ENCODE measurements at regions not wholly inside any gene's neighbourhood (a gene's known extent, or its start where the extent isn't known, plus 50 kb on each side); places are given as distances from the start of the nearest gene placed in this dataset.

GRCh38 chr19:32196690-32197420 lies 148.6 kb upstream of the ZNF507 start:
- no peaks in the 10 kb centered on the region for H3K79me2 ChIP-seq (ENCODE audit: control insufficient read depth, insufficient read depth, low read length)
- H3K36me3 ChIP-seq (ENCODE audit: control insufficient read depth in 2 of 2, extremely low read depth in 1 of 2, insufficient read depth in 2 of 2, low read length in 2 of 2): no peaks in the 10 kb centered on the region
- no peak overlapping the region for H3K9ac ChIP-seq (ENCODE audit: control insufficient read depth, extremely low read depth, insufficient read depth, low read length)
- H3K4me3 ChIP-seq (ENCODE audit: control insufficient read depth in 2 of 3, extremely low read depth in 1 of 3, insufficient read depth in 2 of 3, low read depth in 1 of 3, low read length in 3 of 3): no peak overlapping the region
- peaks cover 6% of the 10 kb centered on the region for H3K9me3 ChIP-seq (ENCODE audit: control insufficient read depth, low read depth, low read length)
- no peak overlapping the region for H3K27ac ChIP-seq (ENCODE audit: control insufficient read depth, insufficient read depth, low read length)
- no peak for DNase-seq (ENCODE audit: low read depth, low spot score)
- H3K27me3 ChIP-seq (ENCODE audit: control insufficient read depth, extremely low read depth, insufficient read depth, low read length): no peaks in the 10 kb centered on the region
- H3K4me2 ChIP-seq (ENCODE audit: control insufficient read depth, extremely low read depth, insufficient read depth, low read depth, low read length): no peak overlapping the region
- H3K9me1 ChIP-seq (ENCODE audit: control insufficient read depth, extremely low read depth, insufficient read depth, low read length): no peaks in the 10 kb centered on the region
- H3K4me1 ChIP-seq (ENCODE audit: control insufficient read depth, extremely low read depth, insufficient read depth, low read length): no peaks in the 10 kb centered on the region
- no peak for FAIRE-seq
- TF ChIP-seq EZH2 (IDR thresholded peaks at IDR 0.05; ENCODE audit: low read length): no peak
- no peak for TF ChIP-seq CTCF (optimal IDR thresholded peaks at IDR 0.05 in 1 of 3, IDR thresholded peaks at IDR 0.05 in 1 of 3, conservative IDR thresholded peaks at IDR 0.05 in 1 of 3; ENCODE audit: extremely low read depth in 1 of 3, insufficient read depth in 2 of 3, low read length in 3 of 3)
- H2AFZ ChIP-seq (ENCODE audit: control insufficient read depth, low read length): no peak overlapping the region
- dilution Hi-C loops (cut with MboI; ENCODE audit: extremely low pct_ligation_motif_present, low sequenced_read_pairs): no loop called here
- H4K20me1 ChIP-seq (ENCODE audit: control insufficient read depth, extremely low read depth, insufficient read depth, low read length): no peaks in the 10 kb centered on the region

- Histone ChIP-seq H3K27me3 (ENCODE audit: control insufficient read depth, extremely low read depth, insufficient read depth, low read length) (no peaks in the 10 kb centered on the region), H3K79me2 (ENCODE audit: control insufficient read depth, insufficient read depth, low read length) (no peaks in the 10 kb centered on the region), H3K4me1 (ENCODE audit: control insufficient read depth, extremely low read depth, insufficient read depth, low read length) (no peaks in the 10 kb centered on the region), H3K9me3 (ENCODE audit: control insufficient read depth, low read depth, low read length) (peaks cover 7% of the 10 kb centered on the region), H3K9me1 (ENCODE audit: control insufficient read depth, extremely low read depth, insufficient read depth, low read length) (no peaks in the 10 kb centered on the region), H3K4me2 (ENCODE audit: control insufficient read depth, extremely low read depth, insufficient read depth, low read depth, low read length) (no peak overlapping the region), H4K20me1 (ENCODE audit: control insufficient read depth, extremely low read depth, insufficient read depth, low read length) (no peaks in the 10 kb centered on the region), H3K9ac (ENCODE audit: control insufficient read depth, extremely low read depth, insufficient read depth, low read length) (no peak overlapping the region), H3K27ac (ENCODE audit: control insufficient read depth, insufficient read depth, low read length) (no peak overlapping the region), H2AFZ (ENCODE audit: control insufficient read depth, low read length) (no peak overlapping the region), H3K4me3 (ENCODE audit: control insufficient read depth in 2 of 3, extremely low read depth in 1 of 3, insufficient read depth in 2 of 3, low read depth in 1 of 3, low read length in 3 of 3) (no peak overlapping the region), H3K36me3 (ENCODE audit: control insufficient read depth in 2 of 2, extremely low read depth in 1 of 2, insufficient read depth in 2 of 2, low read length in 2 of 2) (no peaks in the 10 kb centered on the region)
- dilution Hi-C loops (cut with MboI; ENCODE audit: extremely low pct_ligation_motif_present, low sequenced_read_pairs): no loop called here
- TF ChIP-seq CTCF (optimal IDR thresholded peaks at IDR 0.05 in 1 of 3, IDR thresholded peaks at IDR 0.05 in 1 of 3, conservative IDR thresholded peaks at IDR 0.05 in 1 of 3; ENCODE audit: extremely low read depth in 1 of 3, insufficient read depth in 2 of 3, low read length in 3 of 3) (no peak), EZH2 (IDR thresholded peaks at IDR 0.05; ENCODE audit: low read length) (no peak)
- FAIRE-seq: no peak
- no peak for DNase-seq (ENCODE audit: low read depth, low spot score)
Measured at GRCh38 chr19:32197896-32198882, 147.2 kb upstream of the ZNF507 start.

Data from keratinocyte (primary cell).